ENCODE measurements at regions not wholly inside any gene's neighbourhood (a gene's known extent, or its start where the extent isn't known, plus 50 kb on each side); places are given as distances from the start of the nearest gene placed in this dataset.

- Histone ChIP-seq H3K4me3 (ENCODE audit: low read length) (no peak overlapping the region), H3K9ac (ENCODE audit: low read depth, low read length) (no peak overlapping the region), H3K27me3 (ENCODE audit: insufficient read depth, low read length) (no peaks in the 10 kb centered on the region), H3K9me3 (ENCODE audit: insufficient read depth, low read depth, low read length) (no peaks in the 10 kb centered on the region), H3K27ac (ENCODE audit: low read length) (no peak overlapping the region), H3K36me3 (ENCODE audit: insufficient read depth, low read depth, low read length) (no peaks in the 10 kb centered on the region), H3K4me1 (ENCODE audit: insufficient read depth, low read length) (peaks cover 15% of the 10 kb centered on the region; the same call in 1 of the 2 replicates)
These were observed 436.8 kb downstream of the KCNJ2 start for GRCh38 chr17:70606086-70606485.

GRCh38 chr17:70608193-70608592, 438.9 kb downstream of the KCNJ2 start:
- no peak overlapping the region for H3K9ac ChIP-seq (ENCODE audit: low read depth, low read length)
- no peak overlapping the region for H3K4me3 ChIP-seq (ENCODE audit: low read length)
- no peaks in the 10 kb centered on the region for H3K9me3 ChIP-seq (ENCODE audit: insufficient read depth, low read depth, low read length)
- H3K36me3 ChIP-seq (ENCODE audit: insufficient read depth, low read depth, low read length): no peaks in the 10 kb centered on the region
- peaks cover 15% of the 10 kb centered on the region; the same call in 1 of the 2 replicates for H3K4me1 ChIP-seq (ENCODE audit: insufficient read depth, low read length)
- H3K27me3 ChIP-seq (ENCODE audit: insufficient read depth, low read length): no peaks in the 10 kb centered on the region
- no peak overlapping the region for H3K27ac ChIP-seq (ENCODE audit: low read length)

GRCh38 chr17:70608957-70609356, 439.6 kb downstream of the KCNJ2 start:
- Histone ChIP-seq H3K36me3 (ENCODE audit: insufficient read depth, low read depth, low read length) (no peaks in the 10 kb centered on the region), H3K4me1 (ENCODE audit: insufficient read depth, low read length) (peaks cover 15% of the 10 kb centered on the region; the same call in 1 of the 2 replicates), H3K9ac (ENCODE audit: low read depth, low read length) (no peak overlapping the region), H3K9me3 (ENCODE audit: insufficient read depth, low read depth, low read length) (no peaks in the 10 kb centered on the region), H3K27ac (ENCODE audit: low read length) (no peak overlapping the region), H3K27me3 (ENCODE audit: insufficient read depth, low read length) (no peaks in the 10 kb centered on the region), H3K4me3 (ENCODE audit: low read length) (no peak overlapping the region)

- Histone ChIP-seq H3K9ac (ENCODE audit: low read depth, low read length) (no peak overlapping the region), H3K4me1 (ENCODE audit: insufficient read depth, low read length) (peaks cover 15% of the 10 kb centered on the region; the same call in 1 of the 2 replicates), H3K27ac (ENCODE audit: low read length) (no peak overlapping the region), H3K36me3 (ENCODE audit: insufficient read depth, low read depth, low read length) (no peaks in the 10 kb centered on the region), H3K27me3 (ENCODE audit: insufficient read depth, low read length) (no peaks in the 10 kb centered on the region), H3K9me3 (ENCODE audit: insufficient read depth, low read depth, low read length) (no peaks in the 10 kb centered on the region), H3K4me3 (ENCODE audit: low read length) (no peak overlapping the region)
These were observed 440.2 kb downstream of the KCNJ2 start for GRCh38 chr17:70609566-70609965.

GRCh38 chr17:70610161-70610560, 440.8 kb downstream of the KCNJ2 start:
- H3K27me3 ChIP-seq (ENCODE audit: insufficient read depth, low read length): no peaks in the 10 kb centered on the region
- no peak overlapping the region for H3K4me3 ChIP-seq (ENCODE audit: low read length)
- H3K9ac ChIP-seq (ENCODE audit: low read depth, low read length): no peak overlapping the region
- H3K9me3 ChIP-seq (ENCODE audit: insufficient read depth, low read depth, low read length): no peaks in the 10 kb centered on the region
- no peak overlapping the region for H3K27ac ChIP-seq (ENCODE audit: low read length)
- no peaks in the 10 kb centered on the region for H3K36me3 ChIP-seq (ENCODE audit: insufficient read depth, low read depth, low read length)
- H3K4me1 ChIP-seq (ENCODE audit: insufficient read depth, low read length): peaks cover 15% of the 10 kb centered on the region; the same call in 1 of the 2 replicates

GRCh38 chr17:70613681-70614080, 444.3 kb downstream of the KCNJ2 start:
- H3K4me1 ChIP-seq (ENCODE audit: insufficient read depth, low read length): peaks cover 4% of the 10 kb centered on the region; the same call in 1 of the 2 replicates
- H3K9me3 ChIP-seq (ENCODE audit: insufficient read depth, low read depth, low read length): no peaks in the 10 kb centered on the region
- no peaks in the 10 kb centered on the region for H3K27me3 ChIP-seq (ENCODE audit: insufficient read depth, low read length)
- H3K36me3 ChIP-seq (ENCODE audit: insufficient read depth, low read depth, low read length): no peaks in the 10 kb centered on the region
- no peak overlapping the region for H3K9ac ChIP-seq (ENCODE audit: low read depth, low read length)
- H3K27ac ChIP-seq (ENCODE audit: low read length): no peak overlapping the region
- H3K4me3 ChIP-seq (ENCODE audit: low read length): no peak overlapping the region

GRCh38 chr17:70615831-70616230, 446.5 kb downstream of the KCNJ2 start:
- Histone ChIP-seq H3K9me3 (ENCODE audit: insufficient read depth, low read depth, low read length) (no peaks in the 10 kb centered on the region), H3K36me3 (ENCODE audit: insufficient read depth, low read depth, low read length) (no peaks in the 10 kb centered on the region), H3K9ac (ENCODE audit: low read depth, low read length) (no peak overlapping the region), H3K4me1 (ENCODE audit: insufficient read depth, low read length) (no peaks in the 10 kb centered on the region), H3K27ac (ENCODE audit: low read length) (no peak overlapping the region), H3K4me3 (ENCODE audit: low read length) (no peak overlapping the region), H3K27me3 (ENCODE audit: insufficient read depth, low read length) (no peaks in the 10 kb centered on the region)

- Histone ChIP-seq H3K9ac (ENCODE audit: low read depth, low read length) (no peak overlapping the region), H3K4me3 (ENCODE audit: low read length) (no peak overlapping the region), H3K36me3 (ENCODE audit: insufficient read depth, low read depth, low read length) (no peaks in the 10 kb centered on the region), H3K27me3 (ENCODE audit: insufficient read depth, low read length) (no peaks in the 10 kb centered on the region), H3K4me1 (ENCODE audit: insufficient read depth, low read length) (no peaks in the 10 kb centered on the region), H3K9me3 (ENCODE audit: insufficient read depth, low read depth, low read length) (no peaks in the 10 kb centered on the region), H3K27ac (ENCODE audit: low read length) (no peak overlapping the region)
These were observed 449.3 kb downstream of the KCNJ2 start for GRCh38 chr17:70618641-70619040.

- Histone ChIP-seq H3K9me3 (ENCODE audit: insufficient read depth, low read depth, low read length) (no peaks in the 10 kb centered on the region), H3K4me3 (ENCODE audit: low read length) (no peak overlapping the region), H3K9ac (ENCODE audit: low read depth, low read length) (no peak overlapping the region), H3K27me3 (ENCODE audit: insufficient read depth, low read length) (no peaks in the 10 kb centered on the region), H3K27ac (ENCODE audit: low read length) (no peak overlapping the region), H3K36me3 (ENCODE audit: insufficient read depth, low read depth, low read length) (no peaks in the 10 kb centered on the region), H3K4me1 (ENCODE audit: insufficient read depth, low read length) (no peaks in the 10 kb centered on the region)
These were observed 452.2 kb downstream of the KCNJ2 start for GRCh38 chr17:70621566-70621965.

GRCh38 chr17:70622368-70623260, 453.3 kb downstream of the KCNJ2 start:
- no peak overlapping the region for H3K27ac ChIP-seq (ENCODE audit: low read length)
- no peak overlapping the region for H3K9ac ChIP-seq (ENCODE audit: low read depth, low read length)
- H3K4me3 ChIP-seq (ENCODE audit: low read length): no peak overlapping the region

GRCh38 chr17:70624211-70624610, 454.9 kb downstream of the KCNJ2 start:
- H3K27ac ChIP-seq (ENCODE audit: low read length): no peak overlapping the region
- H3K27me3 ChIP-seq (ENCODE audit: insufficient read depth, low read length): no peaks in the 10 kb centered on the region
- no peak overlapping the region for H3K9ac ChIP-seq (ENCODE audit: low read depth, low read length)
- no peaks in the 10 kb centered on the region for H3K9me3 ChIP-seq (ENCODE audit: insufficient read depth, low read depth, low read length)
- H3K4me1 ChIP-seq (ENCODE audit: insufficient read depth, low read length): no peaks in the 10 kb centered on the region
- no peaks in the 10 kb centered on the region for H3K36me3 ChIP-seq (ENCODE audit: insufficient read depth, low read depth, low read length)
- H3K4me3 ChIP-seq (ENCODE audit: low read length): no peak overlapping the region

More at GRCh38 chr17:70622368-70623260, 453.3 kb downstream of the KCNJ2 start:
- no peaks in the 10 kb centered on the region for H3K4me1 ChIP-seq (ENCODE audit: insufficient read depth, low read length)
- no peaks in the 10 kb centered on the region for H3K27me3 ChIP-seq (ENCODE audit: insufficient read depth, low read length)
- no peaks in the 10 kb centered on the region for H3K36me3 ChIP-seq (ENCODE audit: insufficient read depth, low read depth, low read length)
- no peaks in the 10 kb centered on the region for H3K9me3 ChIP-seq (ENCODE audit: insufficient read depth, low read depth, low read length)

GRCh38 chr17:70629902-70630301, 460.6 kb downstream of the KCNJ2 start:
- Histone ChIP-seq H3K36me3 (ENCODE audit: insufficient read depth, low read depth, low read length) (no peaks in the 10 kb centered on the region), H3K4me3 (ENCODE audit: low read length) (no peak overlapping the region), H3K4me1 (ENCODE audit: insufficient read depth, low read length) (no peaks in the 10 kb centered on the region), H3K9me3 (ENCODE audit: insufficient read depth, low read depth, low read length) (no peaks in the 10 kb centered on the region), H3K9ac (ENCODE audit: low read depth, low read length) (no peak overlapping the region), H3K27me3 (ENCODE audit: insufficient read depth, low read length) (no peaks in the 10 kb centered on the region), H3K27ac (ENCODE audit: low read length) (no peak overlapping the region)

Measured in iPS-20b (cell line).